ENCODE measurements at regions not wholly inside any gene's neighbourhood (a gene's known extent, or its start where the extent isn't known, plus 50 kb on each side); places are given as distances from the start of the nearest gene placed in this dataset.

DNA sequence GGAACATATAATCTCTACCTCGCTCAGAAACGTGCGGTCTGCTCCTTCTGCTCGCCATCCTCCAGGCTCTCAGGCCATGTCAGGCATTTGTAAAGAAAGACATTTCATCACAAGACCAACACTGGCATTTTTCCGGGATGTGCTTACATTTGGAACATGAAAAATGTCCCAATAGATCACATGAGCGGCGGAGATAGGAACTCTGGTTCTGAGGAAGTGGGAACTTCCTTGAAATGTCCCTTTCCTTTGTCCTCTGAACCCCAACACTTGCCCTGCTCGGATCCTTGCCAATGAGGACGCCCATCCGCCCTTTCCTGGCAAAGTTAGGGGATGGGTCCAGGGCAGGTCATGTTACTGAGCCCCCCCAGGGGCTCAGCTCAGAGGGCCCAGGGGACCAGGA, 130.5 kb downstream of the MAF start:
- TF ChIP-seq, protein P1, sequence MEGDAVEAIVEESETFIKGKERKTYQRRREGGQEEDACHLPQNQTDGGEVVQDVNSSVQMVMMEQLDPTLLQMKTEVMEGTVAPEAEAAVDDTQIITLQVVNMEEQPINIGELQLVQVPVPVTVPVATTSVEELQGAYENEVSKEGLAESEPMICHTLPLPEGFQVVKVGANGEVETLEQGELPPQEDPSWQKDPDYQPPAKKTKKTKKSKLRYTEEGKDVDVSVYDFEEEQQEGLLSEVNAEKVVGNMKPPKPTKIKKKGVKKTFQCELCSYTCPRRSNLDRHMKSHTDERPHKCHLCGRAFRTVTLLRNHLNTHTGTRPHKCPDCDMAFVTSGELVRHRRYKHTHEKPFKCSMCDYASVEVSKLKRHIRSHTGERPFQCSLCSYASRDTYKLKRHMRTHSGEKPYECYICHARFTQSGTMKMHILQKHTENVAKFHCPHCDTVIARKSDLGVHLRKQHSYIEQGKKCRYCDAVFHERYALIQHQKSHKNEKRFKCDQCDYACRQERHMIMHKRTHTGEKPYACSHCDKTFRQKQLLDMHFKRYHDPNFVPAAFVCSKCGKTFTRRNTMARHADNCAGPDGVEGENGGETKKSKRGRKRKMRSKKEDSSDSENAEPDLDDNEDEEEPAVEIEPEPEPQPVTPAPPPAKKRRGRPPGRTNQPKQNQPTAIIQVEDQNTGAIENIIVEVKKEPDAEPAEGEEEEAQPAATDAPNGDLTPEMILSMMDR (conservative IDR thresholded peaks at IDR 0.05 in 1 of 2, IDR thresholded peaks at IDR 0.05 in 1 of 2; ENCODE audit: extremely low read depth in 1 of 2, insufficient read depth in 1 of 2, low read depth in 1 of 2, low read length in 2 of 2) = no peak
- no peak for TF ChIP-seq EZH2 (IDR thresholded peaks at IDR 0.05; ENCODE audit: borderline replicate concordance, low read length)
